Endodermal cell (in vitro differentiated cells): ENCODE measurements at regions not wholly inside any gene's neighbourhood (a gene's known extent, or its start where the extent isn't known, plus 50 kb on each side); places are given as distances from the start of the nearest gene placed in this dataset.

Experiments
- DNase-seq: peaks from one replicate; pipeline ENCODE4 v3.0.0-alpha.2; 2017
- H3K27ac ChIP-seq: 2 replicates; pipeline ENCODE4 v1.5.1; 2013; ENCODE audit warnings: mild to moderate bottlenecking, low read depth, low read length, moderate library complexity
- H3K27me3 ChIP-seq: 2 replicates; pipeline ENCODE4 v1.6.1; 2013; ENCODE audit warnings: mild to moderate bottlenecking, low read length, moderate library complexity; ENCODE audit not compliant: insufficient read depth, control insufficient read depth, poor library complexity, severe bottlenecking
- H3K36me3 ChIP-seq: 2 replicates; pipeline ENCODE4 v1.7.0; 2013; ENCODE audit warnings: mild to moderate bottlenecking, low read length, moderate library complexity; ENCODE audit not compliant: control insufficient read depth, insufficient read depth
- H3K4me1 ChIP-seq: one replicate; pipeline ENCODE4 v1.7.0; 2013; ENCODE audit warnings: low read length; ENCODE audit not compliant: control insufficient read depth, insufficient read depth
- H3K4me3 ChIP-seq: 2 replicates; pipeline ENCODE4 v1.5.1; 2013; ENCODE audit warnings: mild to moderate bottlenecking, low read length, moderate library complexity
- H3K9ac ChIP-seq: 2 replicates; pipeline ENCODE4 v1.6.1; 2013; ENCODE audit warnings: mild to moderate bottlenecking, low read length, moderate library complexity; ENCODE audit not compliant: poor library complexity, severe bottlenecking; ENCODE audit errors: extremely low read depth
- H3K9me3 ChIP-seq: 2 replicates; pipeline ENCODE4 v1.6.1; 2013; ENCODE audit warnings: mild to moderate bottlenecking, low read length, moderate library complexity; ENCODE audit not compliant: control insufficient read depth
- H3K27ac Mint-ChIP-seq: 2 replicates; pipeline ENCODE4 v1.8.0; 2020; ENCODE audit warnings: mixed read lengths
- H3K27me3 Mint-ChIP-seq: 2 replicates; pipeline ENCODE4 v1.8.0; 2021; ENCODE audit warnings: mild to moderate bottlenecking, mixed read lengths; ENCODE audit not compliant: insufficient read depth
- H3K36me3 Mint-ChIP-seq: 2 replicates; pipeline ENCODE4 v1.8.0; 2020; ENCODE audit warnings: low read depth, mixed read lengths
- H3K4me1 Mint-ChIP-seq: 2 replicates; pipeline ENCODE4 v1.8.0; 2020; ENCODE audit warnings: mixed read lengths
- H3K4me3 Mint-ChIP-seq: 2 replicates; pipeline ENCODE4 v1.8.0; 2020; ENCODE audit warnings: mild to moderate bottlenecking, moderate library complexity, mixed read lengths
- H3K9me3 Mint-ChIP-seq: 2 replicates; pipeline ENCODE4 v1.8.0; 2020; ENCODE audit warnings: mild to moderate bottlenecking, mixed read lengths
- WGBS, 2 experiments: methylation state at CpG; one replicate each; pipeline versions ENCODE4 v1.1.5 to v1.1.7; 2013; ENCODE audit warnings: missing lambda C conversion rate in 2 of 2, mixed read lengths in 1 of 2; ENCODE audit not compliant: insufficient coverage in 1 of 2, insufficient read length in 1 of 2; 5-methylcytosine and 5-hydroxymethylcytosine counted together
- TF ChIP-seq, protein P1 (sequence below): fragments of 200-600 bp; sonication (generic); conservative IDR thresholded peaks from 2 replicates; pipeline ENCODE4 v1.5.0; 2021; ENCODE audit warnings: antibody characterized with exemption, mild to moderate bottlenecking

GRCh38 chr20:40565001-40565681, 123.9 kb downstream of the MAFB start:
- Mint-ChIP-seq H3K9me3 (no peaks in the 10 kb centered on the region), H3K27me3 (no peaks in the 10 kb centered on the region), H3K4me3 (no peak overlapping the region), H3K27ac (no peak overlapping the region), H3K36me3 (no peaks in the 10 kb centered on the region), H3K4me1 (no peaks in the 10 kb centered on the region)
- TF ChIP-seq, protein P1, sequence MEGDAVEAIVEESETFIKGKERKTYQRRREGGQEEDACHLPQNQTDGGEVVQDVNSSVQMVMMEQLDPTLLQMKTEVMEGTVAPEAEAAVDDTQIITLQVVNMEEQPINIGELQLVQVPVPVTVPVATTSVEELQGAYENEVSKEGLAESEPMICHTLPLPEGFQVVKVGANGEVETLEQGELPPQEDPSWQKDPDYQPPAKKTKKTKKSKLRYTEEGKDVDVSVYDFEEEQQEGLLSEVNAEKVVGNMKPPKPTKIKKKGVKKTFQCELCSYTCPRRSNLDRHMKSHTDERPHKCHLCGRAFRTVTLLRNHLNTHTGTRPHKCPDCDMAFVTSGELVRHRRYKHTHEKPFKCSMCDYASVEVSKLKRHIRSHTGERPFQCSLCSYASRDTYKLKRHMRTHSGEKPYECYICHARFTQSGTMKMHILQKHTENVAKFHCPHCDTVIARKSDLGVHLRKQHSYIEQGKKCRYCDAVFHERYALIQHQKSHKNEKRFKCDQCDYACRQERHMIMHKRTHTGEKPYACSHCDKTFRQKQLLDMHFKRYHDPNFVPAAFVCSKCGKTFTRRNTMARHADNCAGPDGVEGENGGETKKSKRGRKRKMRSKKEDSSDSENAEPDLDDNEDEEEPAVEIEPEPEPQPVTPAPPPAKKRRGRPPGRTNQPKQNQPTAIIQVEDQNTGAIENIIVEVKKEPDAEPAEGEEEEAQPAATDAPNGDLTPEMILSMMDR = no peak
- Histone ChIP-seq H3K4me3 (no peak overlapping the region), H3K27me3 (no peaks in the 10 kb centered on the region), H3K9me3 (no peaks in the 10 kb centered on the region), H3K4me1 (no peaks in the 10 kb centered on the region), H3K27ac (no peak overlapping the region), H3K9ac (no peak overlapping the region), H3K36me3 (no peaks in the 10 kb centered on the region)
- DNase-seq = no peak
- 89 to 93% methylated on average over 3 to 6 of the region's 6 CpGs for WGBS, 2 experiments

- DNase-seq = no peak
- TF ChIP-seq, protein P1 = no peak
- Histone ChIP-seq H3K27ac (no peak overlapping the region), H3K9ac (no peak overlapping the region), H3K27me3 (no peaks in the 10 kb centered on the region), H3K36me3 (no peaks in the 10 kb centered on the region), H3K4me1 (no peaks in the 10 kb centered on the region), H3K4me3 (no peak overlapping the region), H3K9me3 (no peaks in the 10 kb centered on the region)
- WGBS, 2 experiments = 98 to 100% methylated on average over 5 to 8 of the region's 8 CpGs
- Mint-ChIP-seq H3K27me3 (no peaks in the 10 kb centered on the region), H3K4me1 (no peaks in the 10 kb centered on the region), H3K9me3 (no peaks in the 10 kb centered on the region), H3K4me3 (no peak overlapping the region), H3K27ac (no peak overlapping the region), H3K36me3 (no peaks in the 10 kb centered on the region)
These were observed 125.6 kb downstream of the MAFB start for GRCh38 chr20:40563296-40563950.

- no peak overlapping the region for H3K27ac ChIP-seq
- Mint-ChIP-seq H3K4me3 (no peak overlapping the region), H3K27ac (no peak overlapping the region), H3K9me3 (no peaks in the 10 kb centered on the region), H3K4me1 (no peaks in the 10 kb centered on the region), H3K27me3 (no peaks in the 10 kb centered on the region), H3K36me3 (no peaks in the 10 kb centered on the region)
- no peaks in the 10 kb centered on the region for H3K9me3 ChIP-seq
- 58 to 82% methylated on average over 2 of the region's 2 CpGs for WGBS, 2 experiments
- H3K27me3 ChIP-seq = no peaks in the 10 kb centered on the region
- H3K4me3 ChIP-seq = no peak overlapping the region
- H3K4me1 ChIP-seq = no peaks in the 10 kb centered on the region
- TF ChIP-seq, protein P1 = no peak
- H3K9ac ChIP-seq = no peak overlapping the region
- peak; percentile 76 for DNase-seq
- no peaks in the 10 kb centered on the region for H3K36me3 ChIP-seq
These were observed 127.0 kb downstream of the MAFB start for GRCh38 chr20:40562031-40562430.
